ENCODE measurements at regions not wholly inside any gene's neighbourhood (a gene's known extent, or its start where the extent isn't known, plus 50 kb on each side); places are given as distances from the start of the nearest gene placed in this dataset.
A peak's percentile ranks its signal among the peaks of the same experiment; 100 is the strongest.
"Not testable (repeated sequence)": the region's sequence is repeated elsewhere in the genome, so short reads cannot be mapped to it uniquely, and the experiment has no call there.

- no peak for DNase-seq
Measured at GRCh38 chr9:117775591-117775990, 71.4 kb downstream of the TLR4 start.

- DNase-seq = no peak
Measured at GRCh38 chr9:117777823-117778222, 73.6 kb downstream of the TLR4 start.

- no peak for DNase-seq
Measured at GRCh38 chr9:117779760-117780159, 75.6 kb downstream of the TLR4 start.

GRCh38 chr9:117782931-117783788 is 79.0 kb downstream of the TLR4 start:
- peak; percentile 55 for DNase-seq

- no peak for DNase-seq
Measured at GRCh38 chr9:117783828-117784227, 79.6 kb downstream of the TLR4 start.

GRCh38 chr9:117784996-117785395 is 80.8 kb downstream of the TLR4 start:
- DNase-seq = no peak

- no peak for DNase-seq
Measured at GRCh38 chr9:117787746-117788145, 83.5 kb downstream of the TLR4 start.

GRCh38 chr9:117795271-117795670 is 91.1 kb downstream of the TLR4 start:
- DNase-seq = no peak

GRCh38 chr9:117796681-117797080 is 92.5 kb downstream of the TLR4 start:
- DNase-seq = no peak

- no peak for DNase-seq
Measured at GRCh38 chr9:117800389-117800788, 96.2 kb downstream of the TLR4 start.

GRCh38 chr9:117809751-117810150 is 105.5 kb downstream of the TLR4 start:
- DNase-seq = no peak

- no peak for DNase-seq
Measured at GRCh38 chr9:117815315-117815714, 111.1 kb downstream of the TLR4 start.

GRCh38 chr9:117815948-117816347 is 111.7 kb downstream of the TLR4 start:
- DNase-seq = no peak

- DNase-seq = no peak
Measured at GRCh38 chr9:117821954-117822353, 117.8 kb downstream of the TLR4 start.

GRCh38 chr9:117823576-117823975 is 119.4 kb downstream of the TLR4 start:
- no peak for DNase-seq

- peak; percentile 51 for DNase-seq
Measured at GRCh38 chr9:117825609-117826347, 121.6 kb downstream of the TLR4 start.

- DNase-seq = no peak
Measured at GRCh38 chr9:117826837-117827236, 122.6 kb downstream of the TLR4 start.

- no peak for DNase-seq
Measured at GRCh38 chr9:117827456-117827855, 123.3 kb downstream of the TLR4 start.

GRCh38 chr9:117828466-117828865 is 124.3 kb downstream of the TLR4 start:
- no peak for DNase-seq

- no peak for DNase-seq
Measured at GRCh38 chr9:117835798-117836197, 131.6 kb downstream of the TLR4 start.

GRCh38 chr9:117839862-117840261 is 135.7 kb downstream of the TLR4 start:
- no peak for DNase-seq

GRCh38 chr9:117851836-117852461 is 147.7 kb downstream of the TLR4 start:
- DNase-seq = not testable (repeated sequence)

GRCh38 chr9:117858561-117858960 is 154.4 kb downstream of the TLR4 start:
- no peak for DNase-seq

- no peak for DNase-seq
Measured at GRCh38 chr9:117860849-117861248, 156.6 kb downstream of the TLR4 start.
